Esophagus muscularis mucosa (tissue), 4 donors: ENCODE measurements at regions not wholly inside any gene's neighbourhood (a gene's known extent, or its start where the extent isn't known, plus 50 kb on each side); places are given as distances from the start of the nearest gene placed in this dataset.

Source experiments
- DNase-seq: peaks from one replicate; pipeline ENCODE4 v3.0.0-alpha.2; 2017; ENCODE audit errors: extremely low spot score
- H3K27ac ChIP-seq, 4 donors: fragments of 200-600 bp; sonication (generic); replicated peaks in 1 of 4; 1 replicate in 3 of 4; 2 replicates in 1 of 4; pipeline ENCODE4 v1.5.1; 2016 to 2019; ENCODE audit warnings: mild to moderate bottlenecking in 1 of 4
- H3K27me3 ChIP-seq, 4 donors: fragments of 200-600 bp; sonication (generic); one replicate each; pipeline versions ENCODE4 v1.5.1 to v1.6.0; 2016 to 2019
- H3K36me3 ChIP-seq, 4 donors: fragments of 200-600 bp; sonication (generic); one replicate each; pipeline ENCODE4 v1.5.1; 2016 to 2019
- H3K4me1 ChIP-seq, 4 donors: fragments of 200-600 bp; sonication (generic); one replicate each; pipeline ENCODE4 v1.5.1; 2016 to 2019
- H3K4me3 ChIP-seq, 4 donors: fragments of 200-600 bp; sonication (generic); 1 replicate in 2 of 4; 2 replicates in 2 of 4; pipeline ENCODE4 v1.5.1; 2016 to 2019; ENCODE audit warnings: mild to moderate bottlenecking in 4 of 4, moderate library complexity in 1 of 4
- H3K9me3 ChIP-seq, 4 donors: fragments of 200-600 bp; sonication (generic); 1 replicate in 3 of 4; 2 replicates in 1 of 4; pipeline ENCODE4 v1.5.1; 2016 to 2019
- EP300 ChIP-seq: sonication (generic); formaldehyde crosslinking; IDR thresholded peaks from one replicate; pipeline ENCODE4 v1.6.1; 2017; ENCODE audit warnings: antibody characterized with exemption
- POLR2A ChIP-seq: fragments of 450-650 bp; IDR thresholded peaks from one replicate; pipeline ENCODE4 v1.6.1; 2017; ENCODE audit warnings: antibody characterized with exemption, moderate library complexity, mild to moderate bottlenecking, low read depth
- POLR2AphosphoS5 ChIP-seq, 2 donors: sonication (generic); formaldehyde crosslinking; IDR thresholded peaks; one replicate each; pipeline ENCODE4 v1.6.1; 2017; ENCODE audit warnings: antibody characterized with exemption in 2 of 2
- WGBS: methylation state at CpG from one replicate; pipeline ENCODE4 v1.1.5; 2018; 5-methylcytosine and 5-hydroxymethylcytosine counted together
- intact Hi-C: fragments of 100-400 bp; cut with DNase I; formaldehyde crosslinking; loops from one replicate; pipeline ENCODE4 v1.15.1; 2023
- TF ChIP-seq, protein P1 (sequence below), 3 experiments: fragments of 200-600 bp in 2 of 3; fragments of 450-650 bp in 1 of 3; sonication (generic) in 2 of 3; IDR thresholded peaks; one replicate each; pipeline ENCODE4 v1.5.1; 2017 to 2019; ENCODE audit warnings: antibody characterized with exemption in 3 of 3, mild to moderate bottlenecking in 2 of 3, moderate library complexity in 1 of 3

- H3K27ac ChIP-seq = no peak overlapping the region
- no peaks in the 10 kb centered on the region for H3K27me3 ChIP-seq
- no peaks in the 10 kb centered on the region for H3K36me3 ChIP-seq
- WGBS = 59% methylated on average over 1 of the region's 1 CpG
- intact Hi-C loops = no loop called here
- TF ChIP-seq, protein P1, sequence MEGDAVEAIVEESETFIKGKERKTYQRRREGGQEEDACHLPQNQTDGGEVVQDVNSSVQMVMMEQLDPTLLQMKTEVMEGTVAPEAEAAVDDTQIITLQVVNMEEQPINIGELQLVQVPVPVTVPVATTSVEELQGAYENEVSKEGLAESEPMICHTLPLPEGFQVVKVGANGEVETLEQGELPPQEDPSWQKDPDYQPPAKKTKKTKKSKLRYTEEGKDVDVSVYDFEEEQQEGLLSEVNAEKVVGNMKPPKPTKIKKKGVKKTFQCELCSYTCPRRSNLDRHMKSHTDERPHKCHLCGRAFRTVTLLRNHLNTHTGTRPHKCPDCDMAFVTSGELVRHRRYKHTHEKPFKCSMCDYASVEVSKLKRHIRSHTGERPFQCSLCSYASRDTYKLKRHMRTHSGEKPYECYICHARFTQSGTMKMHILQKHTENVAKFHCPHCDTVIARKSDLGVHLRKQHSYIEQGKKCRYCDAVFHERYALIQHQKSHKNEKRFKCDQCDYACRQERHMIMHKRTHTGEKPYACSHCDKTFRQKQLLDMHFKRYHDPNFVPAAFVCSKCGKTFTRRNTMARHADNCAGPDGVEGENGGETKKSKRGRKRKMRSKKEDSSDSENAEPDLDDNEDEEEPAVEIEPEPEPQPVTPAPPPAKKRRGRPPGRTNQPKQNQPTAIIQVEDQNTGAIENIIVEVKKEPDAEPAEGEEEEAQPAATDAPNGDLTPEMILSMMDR (IDR thresholded peaks at IDR 0.05) = no peak
- no peak for TF ChIP-seq EP300
- H3K9me3 ChIP-seq = peaks cover 0 to 7% (median 1%) of the 10 kb centered on the region in 4 donors
- H3K4me3 ChIP-seq = no peak overlapping the region
- no peak for DNase-seq
- H3K4me1 ChIP-seq = no peaks in the 10 kb centered on the region
Measured at GRCh38 chr9:10793306-10793705, 180.5 kb upstream of the PTPRD start.

GRCh38 chr9:10804486-10804885 lies 191.7 kb upstream of the PTPRD start:
- no peak overlapping the region for H3K4me3 ChIP-seq
- no peak for DNase-seq
- TF ChIP-seq POLR2A = no peak
- no peaks in the 10 kb centered on the region for H3K9me3 ChIP-seq
- 79% methylated on average over 2 of the region's 2 CpGs for WGBS
- H3K27me3 ChIP-seq = no peaks in the 10 kb centered on the region
- H3K4me1 ChIP-seq = no peaks in the 10 kb centered on the region
- intact Hi-C loops = no loop called here
- H3K27ac ChIP-seq = no peak overlapping the region
- H3K36me3 ChIP-seq = no peaks in the 10 kb centered on the region

DNA sequence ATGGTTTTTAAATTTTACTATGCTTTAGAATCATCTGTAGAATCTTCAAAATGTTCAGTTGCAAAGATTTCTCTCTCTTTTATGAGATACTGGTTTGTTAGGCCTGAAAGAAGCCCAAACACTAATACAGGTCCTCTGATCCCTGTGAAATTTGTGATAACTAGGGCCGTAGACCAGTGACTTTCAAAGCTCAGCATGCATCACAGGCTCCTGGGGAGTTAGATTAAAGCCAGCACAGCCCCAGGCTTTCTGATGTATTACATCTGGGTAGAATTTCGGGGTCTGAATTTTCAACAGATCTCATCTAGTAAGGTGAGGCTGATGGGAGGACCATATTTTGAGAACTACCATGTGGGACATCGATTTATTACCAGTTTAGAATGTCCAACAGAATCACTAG lies 194.1 kb upstream of the PTPRD start:
- peaks cover 0 to 8% (median 4%) of the 10 kb centered on the region in 4 donors for H3K9me3 ChIP-seq

GRCh38 chr9:10818206-10818605 lies 205.4 kb upstream of the PTPRD start:
- Histone ChIP-seq H3K27me3 (no peaks in the 10 kb centered on the region), H3K9me3 (peaks cover 0 to 5% (median 0%) of the 10 kb centered on the region in 4 donors), H3K36me3 (no peaks in the 10 kb centered on the region), H3K4me1 (no peaks in the 10 kb centered on the region), H3K4me3 (no peak overlapping the region), H3K27ac (no peak overlapping the region)
- no peak for DNase-seq
- 59% methylated on average over 1 of the region's 1 CpG for WGBS
- TF ChIP-seq POLR2A (no peak), EP300 (no peak), POLR2AphosphoS5 (IDR thresholded peaks at IDR 0.05) (no peak)
- TF ChIP-seq, protein P1 (IDR thresholded peaks at IDR 0.05) = no peak
- intact Hi-C loops = no loop called here

More for the DNA sequence above, 194.1 kb upstream of the PTPRD start:
- Histone ChIP-seq H3K36me3 (no peaks in the 10 kb centered on the region), H3K27ac (no peak overlapping the region), H3K27me3 (no peaks in the 10 kb centered on the region), H3K4me1 (no peaks in the 10 kb centered on the region), H3K4me3 (no peak overlapping the region)
- intact Hi-C loops = no loop called here
- WGBS = 74% methylated on average over 3 of the region's 3 CpGs
- TF ChIP-seq, protein P1 (IDR thresholded peaks at IDR 0.05) = no peak
- TF ChIP-seq EP300 = no peak
- no peak for TF ChIP-seq POLR2AphosphoS5 (IDR thresholded peaks at IDR 0.05)
- no peak for TF ChIP-seq POLR2A
- no peak for DNase-seq

DNA sequence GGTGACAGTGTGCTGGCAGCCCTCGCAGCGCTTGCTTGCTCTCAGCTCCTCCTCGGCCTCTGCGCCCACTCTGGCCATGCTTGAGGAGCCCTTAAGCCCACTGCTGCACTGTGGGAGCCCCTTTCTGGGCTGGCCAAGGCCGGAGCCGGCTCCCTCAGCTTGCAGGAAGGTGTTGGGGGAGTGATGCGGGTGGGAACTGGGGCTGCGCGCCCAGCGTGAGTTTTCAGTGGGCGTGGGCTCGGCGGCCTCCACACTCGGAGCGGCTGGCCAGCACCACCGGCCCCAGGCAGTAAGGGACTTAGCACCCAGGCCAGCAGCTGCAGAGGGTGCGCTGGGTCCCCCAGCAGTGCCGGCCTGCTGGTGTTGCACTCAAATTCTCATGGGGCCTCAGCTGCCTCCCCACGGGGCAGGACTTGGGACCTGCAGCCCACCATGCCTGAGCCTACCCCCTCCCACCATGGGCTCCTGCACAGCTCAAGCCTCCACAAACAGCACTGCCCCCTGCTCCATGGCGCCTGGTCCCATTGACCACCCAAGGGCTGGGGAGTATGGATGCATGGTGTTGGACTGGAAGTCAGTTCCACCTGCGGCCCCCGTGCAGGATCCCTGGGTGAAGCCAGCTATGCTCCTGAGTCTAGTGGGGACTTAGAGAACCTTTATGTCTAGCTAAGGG lies 223.1 kb upstream of the PTPRD start:
- Histone ChIP-seq H3K4me1 (no peaks in the 10 kb centered on the region), H3K27me3 (no peaks in the 10 kb centered on the region), H3K36me3 (no peaks in the 10 kb centered on the region), H3K27ac (no peak overlapping the region), H3K9me3 (no peaks in the 10 kb centered on the region), H3K4me3 (no peak overlapping the region)
- WGBS = 95% methylated on average over 10 of the region's 22 CpGs
- TF ChIP-seq POLR2AphosphoS5 (IDR thresholded peaks at IDR 0.05) = no peak
- TF ChIP-seq EP300 = no peak
- TF ChIP-seq POLR2A = no peak
- TF ChIP-seq, protein P1 (IDR thresholded peaks at IDR 0.05) = no peak
- no peak for DNase-seq
- intact Hi-C loops = no loop called here
